GM10266 (cell line): ENCODE measurements at regions not wholly inside any gene's neighbourhood (a gene's known extent, or its start where the extent isn't known, plus 50 kb on each side); places are given as distances from the start of the nearest gene placed in this dataset.

Experiments used
- DNase-seq: peaks from one replicate; pipeline ENCODE4 v3.0.0; 2012; ENCODE audit errors: extremely low spot score
- TF ChIP-seq, protein P1 (sequence below): IDR thresholded peaks from 2 replicates; pipeline ENCODE4 v1.5.1; 2012; ENCODE audit warnings: mild to moderate bottlenecking, low read depth; ENCODE audit not compliant: control insufficient read depth, insufficient read depth; ENCODE audit errors: missing control alignments

DNA sequence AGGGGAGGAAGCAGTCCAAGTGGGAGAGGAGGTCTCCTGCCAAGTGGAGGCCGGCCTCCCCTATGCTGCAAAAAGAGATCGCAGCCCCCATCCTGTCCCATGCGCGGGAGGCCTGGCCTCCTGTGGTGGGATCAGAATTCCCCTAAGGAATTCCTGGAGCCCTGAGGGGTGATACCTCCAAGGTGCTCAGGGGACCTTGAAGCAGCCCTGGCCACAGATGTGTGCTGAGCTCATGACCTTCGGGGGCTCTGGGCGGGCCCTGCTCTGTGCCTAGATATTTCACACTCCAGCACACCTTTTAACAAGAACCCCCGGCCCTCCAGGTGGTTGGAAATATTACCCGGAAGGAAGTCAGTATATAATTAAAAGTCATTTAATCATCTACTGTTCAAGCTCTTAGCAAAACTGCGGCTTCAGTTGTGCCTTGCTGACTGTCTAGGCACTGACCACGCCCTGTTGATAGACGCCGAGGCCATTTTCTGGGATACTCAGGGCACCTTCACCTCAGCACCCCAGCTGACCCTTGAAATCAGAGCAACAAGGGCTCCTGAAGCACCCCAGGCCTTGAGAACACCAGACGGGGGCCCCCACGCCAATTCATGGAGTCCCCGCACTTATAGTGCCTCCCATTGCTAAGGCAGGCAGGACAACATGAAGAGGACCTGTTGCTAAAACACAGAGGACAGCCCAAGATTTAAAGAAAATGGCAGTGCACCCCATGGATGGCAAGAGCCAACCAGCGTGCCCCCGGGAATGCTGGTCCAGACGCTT lies 119.1 kb downstream of the NDUFA10 start:
- TF ChIP-seq, protein P1, sequence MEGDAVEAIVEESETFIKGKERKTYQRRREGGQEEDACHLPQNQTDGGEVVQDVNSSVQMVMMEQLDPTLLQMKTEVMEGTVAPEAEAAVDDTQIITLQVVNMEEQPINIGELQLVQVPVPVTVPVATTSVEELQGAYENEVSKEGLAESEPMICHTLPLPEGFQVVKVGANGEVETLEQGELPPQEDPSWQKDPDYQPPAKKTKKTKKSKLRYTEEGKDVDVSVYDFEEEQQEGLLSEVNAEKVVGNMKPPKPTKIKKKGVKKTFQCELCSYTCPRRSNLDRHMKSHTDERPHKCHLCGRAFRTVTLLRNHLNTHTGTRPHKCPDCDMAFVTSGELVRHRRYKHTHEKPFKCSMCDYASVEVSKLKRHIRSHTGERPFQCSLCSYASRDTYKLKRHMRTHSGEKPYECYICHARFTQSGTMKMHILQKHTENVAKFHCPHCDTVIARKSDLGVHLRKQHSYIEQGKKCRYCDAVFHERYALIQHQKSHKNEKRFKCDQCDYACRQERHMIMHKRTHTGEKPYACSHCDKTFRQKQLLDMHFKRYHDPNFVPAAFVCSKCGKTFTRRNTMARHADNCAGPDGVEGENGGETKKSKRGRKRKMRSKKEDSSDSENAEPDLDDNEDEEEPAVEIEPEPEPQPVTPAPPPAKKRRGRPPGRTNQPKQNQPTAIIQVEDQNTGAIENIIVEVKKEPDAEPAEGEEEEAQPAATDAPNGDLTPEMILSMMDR, result no peak
- no peak for DNase-seq

DNA sequence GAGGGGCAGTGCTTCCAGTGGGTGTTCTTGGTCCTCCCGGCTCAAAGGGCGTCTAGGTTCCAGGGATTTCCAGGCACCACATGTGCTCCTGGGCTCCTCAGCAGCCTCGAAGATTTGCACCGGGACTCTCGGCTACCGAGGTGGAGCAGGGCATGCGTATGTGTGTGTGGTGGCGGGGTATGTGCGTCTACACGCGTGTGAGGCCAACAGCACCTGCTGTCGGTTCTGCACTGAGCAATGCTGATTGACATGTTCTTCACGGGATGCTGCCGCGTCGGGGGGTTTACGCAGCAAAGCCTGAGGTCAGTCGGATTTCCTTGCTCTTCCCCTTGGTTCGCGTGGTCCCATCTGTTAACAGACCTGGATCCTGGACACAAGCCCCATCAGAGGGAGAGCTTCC lies 119.8 kb downstream of the NDUFA10 start:
- TF ChIP-seq, protein P1, result no peak
- no peak for DNase-seq

DNA sequence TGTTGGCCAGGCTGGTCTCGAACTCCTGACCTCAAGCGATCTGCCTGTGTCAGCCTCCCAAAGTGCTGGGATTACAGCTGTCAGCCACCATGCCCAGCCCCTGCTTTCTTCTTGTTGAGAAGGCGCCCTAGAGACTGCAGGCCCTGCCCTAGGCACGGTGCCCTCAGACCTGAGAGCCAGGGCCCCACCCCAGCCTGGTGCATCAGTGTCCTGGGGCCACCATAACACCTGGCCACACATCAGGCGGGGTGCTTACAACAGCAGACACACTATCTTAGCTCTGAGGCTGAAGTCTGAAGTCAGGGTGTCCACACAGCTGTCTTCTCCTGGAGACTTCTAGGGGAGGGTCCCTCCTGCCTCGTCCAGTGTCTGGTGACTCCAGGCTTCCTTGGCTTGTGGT lies 120.6 kb downstream of the NDUFA10 start:
- TF ChIP-seq, protein P1, result no peak
- no peak for DNase-seq

DNA sequence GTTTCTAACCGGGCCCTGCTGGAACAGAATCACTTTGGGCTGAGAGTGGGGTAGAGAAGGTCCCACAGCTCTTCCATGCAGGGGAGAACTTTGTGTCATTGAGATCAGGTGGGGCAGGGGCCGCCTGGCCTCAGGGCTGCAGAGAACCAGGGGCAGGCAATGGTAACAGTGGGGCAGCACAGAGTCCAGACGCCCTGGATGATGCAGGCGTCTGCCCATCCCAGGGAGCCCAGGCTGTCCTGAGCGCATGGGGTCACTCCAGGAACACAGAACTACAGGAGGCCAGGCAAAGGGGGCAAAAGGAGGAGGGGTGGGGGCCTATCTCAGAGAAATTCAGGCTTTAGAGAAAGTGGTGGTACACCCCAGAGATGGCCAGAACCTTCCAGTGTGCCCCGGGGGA lies 121.3 kb downstream of the NDUFA10 start:
- TF ChIP-seq, protein P1, result no peak
- no peak for DNase-seq

DNA sequence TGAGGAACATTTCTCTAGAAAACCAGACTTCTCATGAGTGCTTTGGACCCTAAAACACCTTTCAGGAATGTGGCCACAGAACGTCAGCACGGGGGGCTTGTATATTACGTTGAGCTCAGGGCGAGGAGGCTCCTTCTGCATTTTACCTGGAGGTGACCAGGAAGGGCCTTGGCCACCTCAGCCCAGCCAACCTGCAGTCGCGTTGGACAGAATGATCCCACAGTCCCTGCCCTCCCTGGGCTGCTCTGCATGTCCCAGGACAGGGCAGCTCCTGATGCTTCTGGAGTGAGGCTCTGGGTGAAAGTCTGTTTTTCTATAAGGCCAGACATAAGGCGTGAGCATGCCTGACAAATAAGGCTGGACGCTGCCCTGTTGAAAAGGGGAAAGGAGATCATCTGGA lies 121.9 kb downstream of the NDUFA10 start:
- TF ChIP-seq, protein P1, result no peak
- no peak for DNase-seq

DNA sequence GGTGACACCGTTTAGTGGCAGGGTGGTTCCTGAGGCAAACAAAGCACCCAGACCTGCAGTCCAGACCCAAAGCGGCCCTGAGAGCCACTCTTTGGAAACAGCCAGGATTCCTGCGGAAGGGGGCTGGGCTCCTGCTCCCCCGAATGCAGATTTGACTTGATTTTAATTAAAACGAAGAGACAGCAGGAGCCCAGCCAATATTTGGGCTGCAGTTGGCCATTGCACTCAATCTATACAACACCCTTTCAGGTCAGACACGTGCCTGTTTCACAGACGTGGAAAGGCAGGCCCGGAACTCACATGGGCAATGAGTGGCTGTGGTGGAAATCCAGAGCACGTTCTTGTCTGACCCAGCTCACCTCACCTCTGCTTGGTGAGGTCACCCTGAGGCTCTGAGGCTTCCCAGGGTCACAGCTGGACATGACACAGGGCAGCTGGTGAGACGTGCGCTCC lies 122.4 kb downstream of the NDUFA10 start:
- no peak for DNase-seq
- TF ChIP-seq, protein P1, result no peak

DNA sequence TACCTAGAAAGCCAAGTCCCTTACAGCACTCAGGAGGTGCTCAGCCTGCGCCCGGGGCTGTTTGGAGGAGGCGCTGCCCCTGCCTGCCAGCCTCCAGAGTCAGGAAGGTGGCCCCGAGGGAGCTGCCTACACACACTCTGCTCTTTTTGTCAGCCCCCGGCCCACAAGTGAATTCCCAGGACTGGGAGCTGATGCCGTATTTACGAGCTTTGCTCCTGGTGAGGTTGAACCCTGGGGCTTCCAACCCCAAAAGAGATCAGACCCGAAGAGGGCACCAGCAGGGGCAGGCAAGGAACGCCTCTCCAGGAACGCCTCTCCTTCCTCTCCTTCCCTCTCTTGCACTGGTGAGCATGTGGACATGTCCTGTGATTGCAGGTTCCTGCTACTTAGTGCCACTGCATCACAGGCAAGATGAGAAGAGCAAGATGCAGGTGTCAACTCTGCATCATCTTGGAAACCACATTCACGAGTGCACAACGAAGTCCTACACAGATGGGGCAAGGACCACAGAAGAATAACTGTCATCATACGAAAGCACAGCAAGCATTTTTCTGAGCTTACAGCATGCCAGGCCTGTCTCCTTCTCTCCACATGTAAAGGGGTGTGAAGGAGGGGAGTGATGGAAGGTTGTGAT lies 126.7 kb downstream of the NDUFA10 start:
- TF ChIP-seq, protein P1, result no peak
- no peak for DNase-seq
